BE2C (cell line): ENCODE measurements at regions not wholly inside any gene's neighbourhood (a gene's known extent, or its start where the extent isn't known, plus 50 kb on each side); places are given as distances from the start of the nearest gene placed in this dataset.

ENCODE experiments used
- DNase-seq: peaks from one replicate; pipeline ENCODE4 v3.0.0-alpha.2; 2020
- H3K27me3 ChIP-seq: fragments of 250-450 bp; sonication (Bioruptor Pico); 2 replicates; pipeline ENCODE4 v1.5.1; 2020; ENCODE audit warnings: mild to moderate bottlenecking
- H3K36me3 ChIP-seq: fragments of 250-450 bp; sonication (Bioruptor Pico); 2 replicates; pipeline ENCODE4 v1.5.1; 2020; ENCODE audit warnings: mild to moderate bottlenecking
- H3K4me1 ChIP-seq: fragments of 250-450 bp; sonication (Bioruptor Pico); 2 replicates; pipeline ENCODE4 v1.5.1; 2020
- H3K4me3 ChIP-seq: 2 replicates; pipeline ENCODE4 v1.5.1; 2011; ENCODE audit warnings: low read depth, low read length
- H3K9me3 ChIP-seq: fragments of 250-450 bp; sonication (Bioruptor Pico); 2 replicates; pipeline ENCODE4 v1.5.1; 2020
- TF ChIP-seq, protein P1 (sequence below): IDR thresholded peaks from 2 replicates; pipeline ENCODE4 v1.5.1; 2012; ENCODE audit warnings: mild to moderate bottlenecking, low read depth, low read length

DNA sequence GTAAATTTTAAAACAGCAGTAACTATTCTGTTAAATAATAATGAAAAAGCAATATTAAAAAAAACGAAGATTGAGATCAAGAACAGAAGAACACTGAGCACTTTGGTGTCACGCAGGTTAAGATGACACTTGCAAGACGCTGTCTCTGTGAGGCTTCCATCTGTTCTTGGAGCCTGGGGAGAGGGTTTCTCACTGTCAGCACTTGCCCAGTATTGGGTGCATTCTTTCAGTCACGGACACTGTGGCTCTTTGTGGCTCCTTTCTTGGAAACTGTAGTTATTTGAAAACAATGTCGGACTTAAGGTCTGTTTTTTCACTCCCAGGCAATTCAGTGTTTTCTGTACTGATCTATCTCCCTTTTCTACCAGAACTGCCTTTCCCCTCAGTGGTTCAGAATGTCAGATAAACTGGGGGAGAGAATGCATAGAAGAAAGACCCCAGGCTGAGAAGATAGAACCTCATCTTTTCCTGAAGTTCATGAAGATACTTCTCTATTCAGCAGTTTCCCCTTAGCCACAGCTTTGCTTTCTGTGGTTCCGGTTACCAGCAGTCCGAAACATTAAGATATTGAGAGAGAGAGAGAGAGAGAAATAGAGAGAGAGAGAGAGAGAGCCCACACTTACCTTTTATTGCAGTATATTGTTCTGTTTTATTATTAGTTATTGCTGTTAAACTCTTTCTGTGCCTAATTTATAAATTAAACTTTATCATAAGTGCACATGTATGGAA is 283.3 kb downstream of the DCDC2C start:
- DNase-seq = no peak
- Histone ChIP-seq H3K4me3 (no peak overlapping the region), H3K36me3 (no peaks in the 10 kb centered on the region), H3K27me3 (no peaks in the 10 kb centered on the region), H3K4me1 (no peaks in the 10 kb centered on the region), H3K9me3 (no peaks in the 10 kb centered on the region)
- TF ChIP-seq, protein P1, sequence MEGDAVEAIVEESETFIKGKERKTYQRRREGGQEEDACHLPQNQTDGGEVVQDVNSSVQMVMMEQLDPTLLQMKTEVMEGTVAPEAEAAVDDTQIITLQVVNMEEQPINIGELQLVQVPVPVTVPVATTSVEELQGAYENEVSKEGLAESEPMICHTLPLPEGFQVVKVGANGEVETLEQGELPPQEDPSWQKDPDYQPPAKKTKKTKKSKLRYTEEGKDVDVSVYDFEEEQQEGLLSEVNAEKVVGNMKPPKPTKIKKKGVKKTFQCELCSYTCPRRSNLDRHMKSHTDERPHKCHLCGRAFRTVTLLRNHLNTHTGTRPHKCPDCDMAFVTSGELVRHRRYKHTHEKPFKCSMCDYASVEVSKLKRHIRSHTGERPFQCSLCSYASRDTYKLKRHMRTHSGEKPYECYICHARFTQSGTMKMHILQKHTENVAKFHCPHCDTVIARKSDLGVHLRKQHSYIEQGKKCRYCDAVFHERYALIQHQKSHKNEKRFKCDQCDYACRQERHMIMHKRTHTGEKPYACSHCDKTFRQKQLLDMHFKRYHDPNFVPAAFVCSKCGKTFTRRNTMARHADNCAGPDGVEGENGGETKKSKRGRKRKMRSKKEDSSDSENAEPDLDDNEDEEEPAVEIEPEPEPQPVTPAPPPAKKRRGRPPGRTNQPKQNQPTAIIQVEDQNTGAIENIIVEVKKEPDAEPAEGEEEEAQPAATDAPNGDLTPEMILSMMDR = no peak

- TF ChIP-seq, protein P1 = no peak
- no peaks in the 10 kb centered on the region for H3K9me3 ChIP-seq
- no peaks in the 10 kb centered on the region for H3K4me1 ChIP-seq
- no peaks in the 10 kb centered on the region for H3K27me3 ChIP-seq
- DNase-seq = no peak
- H3K4me3 ChIP-seq = no peak overlapping the region
- no peaks in the 10 kb centered on the region for H3K36me3 ChIP-seq
These were observed 299.5 kb downstream of the DCDC2C start for GRCh38 chr2:4002841-4003403.

DNA sequence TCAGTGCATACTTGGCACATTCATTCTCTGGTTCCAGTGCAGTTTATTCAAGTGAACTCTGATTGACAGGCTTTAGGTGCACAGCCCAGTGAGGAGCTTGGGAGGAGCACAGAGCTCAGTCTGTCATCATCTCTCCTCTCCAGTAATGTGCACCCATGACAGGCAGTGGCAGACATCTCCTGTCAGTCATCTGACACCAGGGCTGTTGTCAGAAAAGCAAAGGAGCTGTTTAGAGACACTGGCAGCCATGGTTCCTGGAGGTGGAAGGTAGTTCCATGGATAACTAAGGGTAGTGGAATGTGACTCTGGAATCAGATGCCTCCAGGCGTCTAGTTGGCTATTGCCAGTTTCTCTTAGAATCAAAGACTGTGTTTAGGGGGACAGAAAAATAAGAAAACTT is 308.8 kb downstream of the DCDC2C start:
- Histone ChIP-seq H3K36me3 (no peaks in the 10 kb centered on the region), H3K9me3 (no peaks in the 10 kb centered on the region), H3K27me3 (no peaks in the 10 kb centered on the region), H3K4me1 (no peaks in the 10 kb centered on the region), H3K4me3 (no peak overlapping the region)
- TF ChIP-seq, protein P1 = no peak
- no peak for DNase-seq

- TF ChIP-seq, protein P1 = no peak
- no peaks in the 10 kb centered on the region for H3K4me1 ChIP-seq
- H3K9me3 ChIP-seq = no peaks in the 10 kb centered on the region
- no peaks in the 10 kb centered on the region for H3K27me3 ChIP-seq
- DNase-seq = no peak
- H3K4me3 ChIP-seq = no peak overlapping the region
- H3K36me3 ChIP-seq = no peaks in the 10 kb centered on the region
These were observed 315.2 kb downstream of the DCDC2C start for GRCh38 chr2:4018535-4018934.

DNA sequence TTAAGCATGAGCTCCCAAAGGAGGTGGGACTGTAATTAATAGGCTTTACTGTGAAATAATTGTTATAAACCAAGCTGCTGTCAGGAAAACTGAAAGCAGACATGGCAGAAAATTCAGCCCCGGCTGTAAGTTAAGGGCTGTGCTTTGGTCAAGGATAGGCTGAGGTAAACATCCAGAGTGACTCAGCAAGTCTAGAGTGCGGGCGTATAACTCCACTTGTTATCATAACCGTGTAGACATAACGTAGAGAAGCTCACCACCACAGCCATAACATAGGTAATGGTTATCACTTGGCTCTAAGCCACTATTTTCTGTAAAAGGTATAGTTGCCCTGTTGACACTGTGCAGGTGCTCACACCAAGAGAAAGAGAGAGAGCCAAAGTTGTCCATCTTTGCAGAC is 316.8 kb downstream of the DCDC2C start:
- Histone ChIP-seq H3K36me3 (no peaks in the 10 kb centered on the region), H3K4me1 (no peaks in the 10 kb centered on the region), H3K9me3 (no peaks in the 10 kb centered on the region), H3K4me3 (0 out of 2 replicates have a peak overlapping the region, but pooled peaks have one; percentile 4), H3K27me3 (no peaks in the 10 kb centered on the region)
- TF ChIP-seq, protein P1 = no peak
- DNase-seq = no peak

DNA sequence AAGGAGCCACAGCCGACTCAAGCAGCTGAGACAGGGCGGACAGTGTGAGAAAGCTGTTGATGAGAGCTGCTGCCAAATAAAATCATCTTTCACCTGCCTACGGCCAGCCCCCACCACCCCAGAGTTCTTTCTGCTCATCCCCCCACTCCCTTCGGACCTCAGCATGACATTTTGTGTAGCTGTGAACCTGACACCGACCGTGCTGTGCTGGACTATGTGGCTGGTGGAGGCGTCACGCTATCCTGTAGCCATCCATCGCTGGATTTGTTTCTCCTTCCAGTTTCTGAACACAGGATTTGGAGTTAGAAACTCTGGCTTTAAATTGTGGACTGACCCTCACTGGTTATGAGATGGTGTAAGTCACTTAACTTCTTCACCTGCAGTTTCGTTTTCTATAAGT is 317.3 kb downstream of the DCDC2C start:
- H3K4me1 ChIP-seq = no peaks in the 10 kb centered on the region
- 0 out of 2 replicates have a peak overlapping the region, but pooled peaks have one; percentile 4 for H3K4me3 ChIP-seq
- no peak for DNase-seq
- no peaks in the 10 kb centered on the region for H3K36me3 ChIP-seq
- no peaks in the 10 kb centered on the region for H3K27me3 ChIP-seq
- TF ChIP-seq, protein P1 = no peak
- H3K9me3 ChIP-seq = no peaks in the 10 kb centered on the region
